CD4-positive, alpha-beta T cell treated with Interferon alpha-2 for 1 hour (primary cell): ENCODE measurements at regions not wholly inside any gene's neighbourhood (a gene's known extent, or its start where the extent isn't known, plus 50 kb on each side); places are given as distances from the start of the nearest gene placed in this dataset.

Experiments
- DNase-seq, 2 donors: peaks; one replicate each; pipeline ENCODE4 v3.0.0-alpha.2; 2020 to 2022

DNA sequence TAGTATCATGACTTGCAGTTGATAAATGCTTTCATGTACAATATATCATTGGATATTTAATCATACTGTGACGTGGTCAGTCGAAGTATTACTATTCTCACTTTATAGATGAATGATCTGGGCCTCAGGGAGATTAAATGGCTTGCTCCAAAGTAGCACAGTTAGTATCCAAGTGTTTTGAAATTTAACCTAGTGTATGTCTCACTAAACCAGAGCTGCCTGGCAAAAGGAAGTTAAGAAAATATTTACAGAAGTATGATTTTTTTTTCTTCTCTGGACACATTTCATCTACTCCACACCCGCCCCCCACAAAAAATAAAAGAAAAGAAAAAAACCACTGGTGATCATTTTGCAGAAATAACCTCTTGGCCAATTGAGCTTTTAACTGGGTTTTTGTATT lies 71.9 kb upstream of the CXADR start:
- DNase-seq: no peak

DNA sequence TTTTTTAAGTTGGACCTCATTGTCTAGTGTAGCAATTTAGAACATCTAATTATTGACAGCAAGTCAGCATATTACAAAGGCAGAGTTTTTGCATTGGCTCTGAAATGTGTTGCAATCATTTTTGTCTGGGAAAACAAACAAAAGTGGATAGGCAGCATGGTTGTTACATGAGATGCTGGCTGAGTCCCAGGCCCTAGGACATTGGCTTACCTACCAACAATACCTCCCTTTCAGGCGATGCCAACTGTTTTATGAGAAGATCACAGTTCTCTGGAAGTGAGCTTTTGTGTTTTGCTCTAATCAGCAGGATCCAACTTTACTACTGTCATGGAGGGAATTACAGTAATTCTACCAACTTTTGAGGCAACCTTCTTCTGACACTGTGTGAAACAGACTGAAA lies 71.5 kb upstream of the CXADR start:
- DNase-seq: no peak

DNA sequence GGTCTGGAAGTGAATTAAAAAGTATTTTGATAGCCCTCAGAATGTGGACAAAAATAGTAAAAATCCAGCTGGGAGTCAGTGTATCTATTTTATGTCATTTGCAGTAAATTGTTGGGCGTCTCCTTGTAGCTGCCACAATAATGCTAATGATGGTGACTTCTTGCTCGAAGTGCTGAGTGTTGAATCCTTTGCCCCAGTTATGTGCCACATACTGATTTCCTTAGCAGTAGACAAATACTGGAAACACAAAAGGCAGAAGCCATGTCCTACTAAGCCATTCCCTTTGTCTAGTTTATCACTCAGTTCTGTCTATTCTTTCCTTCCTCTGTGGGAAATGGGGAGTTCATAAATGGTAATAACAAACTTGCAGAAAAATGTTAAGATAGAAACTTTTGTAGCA lies 70.7 kb upstream of the CXADR start:
- no peak for DNase-seq

DNA sequence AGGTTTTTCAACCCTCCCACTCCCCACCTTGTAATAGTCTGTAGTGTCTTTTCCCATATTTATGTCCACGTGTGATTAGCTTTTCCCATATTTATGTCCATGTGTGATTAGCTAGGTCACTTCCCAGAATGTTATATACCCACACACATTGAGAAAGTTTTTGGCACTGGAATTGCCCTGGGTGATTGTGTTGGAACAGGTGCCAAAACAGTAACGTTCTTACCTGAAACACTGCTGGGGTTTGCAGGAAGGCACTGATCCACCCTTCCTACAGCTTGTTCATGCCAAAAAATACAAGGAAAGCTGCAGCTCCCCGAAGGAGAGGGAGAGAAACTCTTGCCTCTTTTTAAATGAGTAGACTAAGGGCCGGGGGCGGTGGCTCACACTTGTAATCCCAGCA lies 68.0 kb upstream of the CXADR start:
- no peak for DNase-seq

DNA sequence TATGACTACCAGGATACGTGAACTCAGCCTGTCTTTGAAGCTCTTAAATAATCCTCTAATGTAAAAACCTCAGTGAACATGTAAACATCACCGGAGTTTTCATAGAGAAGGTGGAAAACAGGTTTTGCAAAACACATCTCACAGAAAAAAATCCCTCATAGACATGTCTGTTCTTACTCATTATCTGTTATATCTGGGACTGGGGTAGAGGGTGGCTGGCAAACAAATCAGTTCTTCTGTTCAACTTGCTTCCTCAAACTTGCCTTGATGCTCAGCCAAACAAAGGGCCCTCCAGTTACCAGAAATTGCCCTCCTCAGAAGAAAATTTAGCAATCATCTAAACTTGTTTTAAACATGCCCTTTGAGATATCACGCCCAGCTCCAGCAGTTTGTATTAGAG lies 66.1 kb upstream of the CXADR start:
- DNase-seq: no peak

DNA sequence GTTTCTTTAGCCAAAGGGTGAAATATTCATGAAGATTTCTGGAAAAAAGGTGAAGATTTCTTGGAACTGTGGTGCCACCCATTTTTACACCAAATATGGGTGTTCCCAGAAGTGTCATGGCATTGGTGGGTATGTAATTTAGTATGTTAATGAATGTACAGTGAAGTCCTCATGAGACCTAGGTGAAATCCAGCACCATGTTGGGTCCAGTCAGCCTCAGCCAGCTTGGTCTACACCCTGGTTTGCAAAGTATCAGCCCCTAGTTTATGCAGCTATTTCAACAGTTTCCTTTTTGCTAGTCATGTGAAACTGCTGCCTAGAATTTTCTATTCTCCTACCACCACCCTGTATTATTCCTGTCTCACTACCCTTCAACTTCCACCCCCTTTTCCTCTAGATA lies 63.1 kb upstream of the CXADR start:
- no peak for DNase-seq

DNA sequence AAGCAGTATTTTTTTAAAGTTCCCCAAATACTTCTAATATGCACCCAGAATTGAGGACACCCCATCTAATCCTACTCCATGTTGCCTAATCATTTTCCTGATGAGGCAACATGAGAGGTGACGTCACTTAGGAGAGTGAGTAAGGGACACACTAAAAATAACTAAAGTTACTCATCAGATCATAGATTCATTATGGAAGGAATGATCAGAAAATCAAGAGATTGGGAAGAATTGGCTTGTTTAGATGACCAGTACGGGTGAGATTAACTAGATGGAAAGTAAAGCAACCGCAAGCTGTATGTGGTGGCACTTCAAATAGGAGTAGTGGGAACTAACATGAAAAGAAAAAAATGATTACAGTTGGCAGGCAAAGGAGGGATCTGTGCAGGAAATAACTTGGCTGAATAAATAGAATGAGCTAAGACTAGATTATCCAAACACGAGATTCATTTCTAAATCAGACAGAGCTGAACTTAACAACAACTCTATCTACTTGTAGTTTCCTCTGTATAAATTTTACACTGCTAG lies 61.4 kb upstream of the CXADR start:
- peak in 1 of 2 donors; percentile 9 for DNase-seq

DNA sequence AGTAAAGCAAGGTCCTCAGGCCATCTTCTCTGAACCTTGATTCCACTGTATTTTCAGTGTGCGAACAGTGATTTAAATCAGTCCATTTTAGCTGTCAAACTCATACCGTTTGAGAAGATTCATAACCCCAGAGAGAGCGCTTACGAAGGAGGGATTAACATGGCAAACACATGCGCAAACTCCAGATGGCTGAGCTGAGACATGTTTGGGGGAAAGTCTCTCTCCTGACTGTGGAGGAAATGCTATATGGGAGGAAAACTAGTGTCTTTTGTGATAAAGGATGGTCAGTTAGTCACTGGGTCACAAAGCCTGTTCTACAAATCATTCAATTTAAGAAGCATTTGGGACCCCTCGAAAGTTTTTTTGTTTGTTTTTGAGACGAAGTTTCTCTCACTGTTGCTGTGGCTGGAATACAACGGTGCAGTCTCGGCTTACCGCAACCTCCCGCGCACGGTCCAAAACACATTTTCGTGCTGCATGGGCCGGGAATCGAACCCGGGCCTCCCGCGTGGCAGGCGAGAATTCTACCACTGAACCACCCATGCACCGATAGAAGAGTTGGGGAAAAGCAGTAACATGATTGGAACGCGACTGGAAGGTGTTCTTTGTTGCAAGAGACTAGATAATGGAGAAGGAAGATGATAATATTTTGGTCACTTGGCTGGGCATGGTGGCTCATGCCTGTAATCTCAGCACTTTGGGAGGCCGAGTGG lies 58.4 kb upstream of the CXADR start:
- DNase-seq: peak; percentile 2 to 13

DNA sequence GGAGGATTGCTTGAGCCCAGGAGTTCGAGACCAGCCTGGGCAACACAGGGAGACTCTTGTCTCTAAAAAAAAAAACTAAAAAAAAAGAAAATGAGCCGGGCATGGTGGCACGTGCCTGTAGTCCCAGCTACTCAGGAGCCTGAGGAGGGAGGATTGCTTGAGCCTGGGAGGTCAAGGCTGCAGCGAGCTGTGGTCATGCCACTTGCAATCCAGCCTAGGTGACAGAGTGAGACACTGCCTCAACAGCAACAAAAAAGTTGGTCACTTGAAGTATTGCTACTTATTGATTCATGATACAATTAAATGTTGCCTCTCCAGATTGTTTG lies 57.9 kb upstream of the CXADR start:
- no peak for DNase-seq

DNA sequence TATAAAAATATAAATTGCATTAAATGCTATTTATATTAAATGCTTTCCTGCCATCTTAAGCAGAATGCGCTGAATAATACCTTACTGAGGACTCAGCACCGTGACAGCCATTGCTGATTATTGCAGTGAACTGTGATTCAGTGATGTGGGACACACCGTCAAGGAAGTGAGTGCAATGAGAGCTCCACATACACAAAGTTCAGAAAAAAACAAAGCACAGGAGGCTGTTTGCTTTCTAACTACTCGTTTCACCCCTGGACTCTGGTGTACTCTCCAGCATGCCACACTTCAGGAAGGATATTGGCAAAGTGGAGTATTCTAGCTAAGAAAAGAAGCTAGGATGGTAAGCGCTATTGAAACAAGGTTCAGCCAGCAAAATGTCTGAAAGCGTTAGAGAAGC lies 57.4 kb upstream of the CXADR start:
- DNase-seq: no peak

DNA sequence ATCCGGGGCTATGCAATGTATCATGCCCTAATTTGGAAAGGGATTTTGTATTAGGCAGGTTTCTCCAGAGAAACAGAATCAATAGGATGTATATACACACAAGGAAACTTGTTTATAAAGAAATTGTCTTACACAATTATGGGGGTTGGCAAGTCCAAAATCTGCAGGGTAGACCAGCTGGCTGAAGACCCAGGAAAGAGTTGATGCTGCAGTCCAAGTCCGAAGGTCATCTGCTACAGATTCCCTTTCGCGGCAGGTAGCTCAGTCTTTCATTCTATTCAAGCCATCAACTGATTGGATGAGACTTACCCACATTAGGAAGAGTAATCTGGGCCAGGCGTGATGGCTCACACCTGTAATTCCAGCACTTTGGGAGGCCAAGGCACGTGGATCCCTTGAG lies 54.6 kb upstream of the CXADR start:
- no peak for DNase-seq

DNA sequence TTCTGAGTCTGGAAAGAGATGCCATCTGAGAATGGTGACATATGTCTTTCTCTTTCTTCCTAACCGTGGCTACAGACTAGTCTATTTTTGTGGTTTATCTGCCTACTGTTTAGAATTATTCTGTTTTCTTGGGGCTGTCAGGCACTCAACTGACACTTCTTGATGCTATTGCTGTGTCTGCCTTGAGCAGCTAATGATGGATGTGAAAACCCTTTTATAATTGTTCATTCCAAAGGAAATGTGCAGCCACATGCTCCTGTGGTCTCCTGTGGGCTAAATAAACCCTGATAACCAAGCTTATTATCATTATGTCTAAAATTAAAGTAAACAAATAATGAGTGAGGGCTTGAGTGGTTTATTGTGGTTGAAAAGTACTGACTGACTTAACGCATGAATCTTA lies 52.7 kb upstream of the CXADR start:
- DNase-seq: no peak

DNA sequence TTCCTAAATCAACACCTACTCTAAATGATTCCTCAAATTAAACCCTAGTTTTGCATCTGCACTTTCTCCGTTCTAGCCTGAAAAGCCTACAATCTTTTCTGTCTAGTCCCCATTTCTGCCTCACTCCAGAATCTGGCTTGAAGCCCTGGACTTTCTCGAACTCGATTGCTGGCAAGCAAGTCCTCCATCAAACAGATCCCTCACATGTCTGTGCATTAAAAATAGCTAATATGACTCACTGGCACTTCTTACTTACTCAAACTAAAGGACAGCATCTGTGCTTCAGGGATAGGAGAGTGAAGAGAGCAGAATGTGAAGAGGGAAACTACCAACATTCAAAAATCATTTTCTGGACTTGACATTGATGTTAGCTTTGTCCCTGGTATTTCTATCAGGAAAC lies 51.8 kb upstream of the CXADR start:
- DNase-seq: no peak

DNA sequence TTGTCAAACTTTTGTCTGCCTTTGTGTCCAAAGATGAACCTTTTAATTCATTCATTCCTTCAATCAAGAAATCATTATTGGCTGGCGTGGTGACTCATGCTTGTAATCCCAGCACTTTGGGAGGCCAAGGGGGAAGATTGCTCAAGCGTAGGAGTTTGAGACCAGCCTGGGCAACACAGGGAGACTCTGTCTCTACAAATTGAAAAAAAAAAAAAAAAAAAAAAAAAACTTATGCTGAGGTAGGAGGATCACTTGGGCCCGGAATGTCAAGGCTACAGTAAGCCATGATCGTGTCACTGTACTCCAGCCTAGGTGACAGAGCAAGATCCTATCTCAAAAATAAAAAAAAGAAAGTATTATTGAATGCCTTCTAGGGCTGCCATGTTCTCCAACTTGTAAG lies 51.3 kb upstream of the CXADR start:
- DNase-seq: no peak

DNA sequence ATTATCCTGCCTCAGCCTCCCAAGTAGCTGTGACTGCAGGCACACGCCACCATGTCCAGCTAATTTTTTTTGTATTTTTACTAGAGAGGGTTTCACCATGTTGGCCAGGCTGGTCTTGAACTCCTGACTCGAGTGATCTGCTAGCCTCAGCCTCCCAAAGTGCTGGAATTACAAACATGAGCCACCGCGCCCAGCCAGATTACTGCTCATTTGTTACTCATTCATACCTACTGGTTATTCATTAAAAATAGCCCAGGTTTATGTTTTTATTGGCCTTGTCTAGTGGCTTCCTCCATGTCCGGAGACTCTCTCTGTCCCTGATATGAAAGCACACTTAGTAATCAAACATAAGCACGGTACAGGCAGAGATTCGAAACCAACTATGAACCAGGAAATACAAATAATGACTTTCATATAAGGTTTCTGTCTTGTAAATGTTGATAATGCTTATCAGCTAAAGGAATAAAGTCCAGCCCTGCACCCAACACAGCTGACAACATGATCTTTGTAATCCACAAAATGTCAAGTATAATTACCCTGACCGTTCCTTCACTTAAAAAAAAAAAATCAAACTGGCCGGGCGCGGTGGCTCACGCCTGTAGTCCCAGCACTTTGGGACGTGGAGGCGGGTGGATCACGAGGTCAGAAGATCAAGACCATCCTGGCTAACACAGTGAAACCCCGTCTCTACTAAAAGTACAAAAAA lies 50.4 kb upstream of the CXADR start:
- DNase-seq: no peak
